MM.1S (cell line): ENCODE measurements at regions not wholly inside any gene's neighbourhood (a gene's known extent, or its start where the extent isn't known, plus 50 kb on each side); places are given as distances from the start of the nearest gene placed in this dataset.

Source experiments
- CTCF ChIP-seq: fragments of 300-600 bp; sonication (generic); IDR thresholded peaks from 2 replicates; pipeline ENCODE4 v1.5.1; 2016; ENCODE audit warnings: antibody characterized with exemption, low read length, mixed read lengths
- EZH2phosphoT487 ChIP-seq: fragments of 300-600 bp; sonication (generic); IDR thresholded peaks from 2 replicates; pipeline ENCODE4 v1.6.1; 2018; ENCODE audit warnings: antibody characterized with exemption, low read length

DNA sequence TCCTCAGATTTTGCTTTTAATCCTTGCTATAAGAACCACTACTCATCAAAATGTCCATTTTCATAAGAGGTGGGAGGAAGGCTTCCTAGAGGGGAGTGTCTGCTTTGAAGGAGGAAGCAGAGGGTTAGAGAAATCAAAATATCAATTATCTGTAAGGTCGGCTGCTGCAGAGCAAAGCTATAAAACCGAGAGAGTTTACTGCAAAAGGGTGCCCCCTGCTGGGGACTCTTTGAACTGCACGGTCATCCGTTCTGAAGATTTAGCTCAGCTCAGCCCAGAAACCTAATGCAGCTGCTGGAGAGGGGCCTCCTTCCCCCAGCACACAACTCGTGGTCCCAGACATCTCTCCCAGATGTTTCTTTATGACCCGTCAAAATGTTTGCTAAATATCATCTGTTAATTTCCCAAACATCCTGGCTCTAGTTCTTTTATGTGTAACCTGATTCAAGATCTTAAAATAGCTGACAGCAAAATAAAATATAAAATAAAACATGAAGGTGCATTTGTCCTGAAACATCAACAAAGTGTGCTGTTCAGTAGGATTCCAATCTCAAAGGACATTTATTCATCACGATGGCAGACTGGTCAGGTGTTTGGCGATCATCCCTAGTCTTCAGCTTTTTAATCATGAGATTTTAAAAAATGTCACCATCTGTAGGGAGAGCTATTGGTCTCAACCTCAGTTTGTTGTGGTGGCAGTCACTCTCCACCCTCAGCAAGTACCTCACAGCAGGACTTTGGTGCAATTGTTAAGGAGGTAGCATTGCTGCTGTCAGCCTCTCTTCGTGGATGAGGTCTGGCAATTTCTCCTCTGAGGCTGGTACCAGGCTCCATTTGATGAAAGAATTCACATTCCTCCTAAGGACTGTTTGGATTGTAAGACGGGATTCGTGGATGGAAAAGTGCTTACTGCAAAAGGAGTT is 185.9 kb downstream of the MTX2 start:
- TF ChIP-seq EZH2phosphoT487 = no peak
- peak; percentile 87 for TF ChIP-seq CTCF
